Tibial nerve (tissue), 4 donors: ENCODE measurements at regions not wholly inside any gene's neighbourhood (a gene's known extent, or its start where the extent isn't known, plus 50 kb on each side); places are given as distances from the start of the nearest gene placed in this dataset.

ENCODE experiments used
- DNase-seq, 2 donors: peaks; one replicate each; pipeline ENCODE4 v3.0.0-alpha.2; 2019; ENCODE audit warnings: low spot score in 2 of 2
- H3K27ac ChIP-seq, 4 donors: fragments of 200-600 bp; sonication (generic) in 3 of 4; one replicate each; pipeline ENCODE4 v1.5.1; 2017 to 2019; ENCODE audit warnings: mild to moderate bottlenecking in 1 of 4
- H3K27me3 ChIP-seq, 2 donors: fragments of 200-600 bp; sonication (generic) in 1 of 2; one replicate each; pipeline versions ENCODE4 v1.5.1 to v1.6.0; 2017 to 2019
- H3K36me3 ChIP-seq, 3 donors: fragments of 200-600 bp; sonication (generic); one replicate each; pipeline ENCODE4 v1.5.1; 2018 to 2019
- H3K4me1 ChIP-seq, 4 donors: fragments of 200-600 bp; sonication (generic) in 3 of 4; one replicate each; pipeline ENCODE4 v1.5.1; 2017 to 2019
- H3K4me3 ChIP-seq, 4 donors: fragments of 200-600 bp; sonication (generic) in 3 of 4; one replicate each; pipeline ENCODE4 v1.5.1; 2017 to 2019; ENCODE audit warnings: mild to moderate bottlenecking in 1 of 4, moderate library complexity in 1 of 4
- H3K9me3 ChIP-seq, 4 donors: fragments of 200-600 bp; sonication (generic) in 3 of 4; one replicate each; pipeline ENCODE4 v1.5.1; 2017 to 2019
- CTCF ChIP-seq, 5 experiments: fragments of 200-600 bp in 3 of 5; fragments of 450-650 bp in 2 of 5; sonication (generic) in 3 of 5; IDR thresholded peaks; one replicate each; pipeline ENCODE4 v1.5.1; 2016 to 2019; ENCODE audit warnings: antibody characterized with exemption in 5 of 5, mild to moderate bottlenecking in 3 of 5, moderate library complexity in 2 of 5
- EP300 ChIP-seq, 2 donors: sonication (generic); formaldehyde crosslinking; IDR thresholded peaks; one replicate each; pipeline ENCODE4 v1.6.1; 2017; ENCODE audit warnings: antibody characterized with exemption in 2 of 2, mild to moderate bottlenecking in 1 of 2
- POLR2A ChIP-seq, 2 donors: fragments of 450-650 bp; IDR thresholded peaks; one replicate each; pipeline ENCODE4 v1.6.1; 2017; ENCODE audit warnings: antibody characterized with exemption in 2 of 2, mild to moderate bottlenecking in 2 of 2, moderate library complexity in 2 of 2
- WGBS, 2 donors: methylation state at CpG; one replicate each; pipeline ENCODE4 v1.1.5; 2018; 5-methylcytosine and 5-hydroxymethylcytosine counted together

DNA sequence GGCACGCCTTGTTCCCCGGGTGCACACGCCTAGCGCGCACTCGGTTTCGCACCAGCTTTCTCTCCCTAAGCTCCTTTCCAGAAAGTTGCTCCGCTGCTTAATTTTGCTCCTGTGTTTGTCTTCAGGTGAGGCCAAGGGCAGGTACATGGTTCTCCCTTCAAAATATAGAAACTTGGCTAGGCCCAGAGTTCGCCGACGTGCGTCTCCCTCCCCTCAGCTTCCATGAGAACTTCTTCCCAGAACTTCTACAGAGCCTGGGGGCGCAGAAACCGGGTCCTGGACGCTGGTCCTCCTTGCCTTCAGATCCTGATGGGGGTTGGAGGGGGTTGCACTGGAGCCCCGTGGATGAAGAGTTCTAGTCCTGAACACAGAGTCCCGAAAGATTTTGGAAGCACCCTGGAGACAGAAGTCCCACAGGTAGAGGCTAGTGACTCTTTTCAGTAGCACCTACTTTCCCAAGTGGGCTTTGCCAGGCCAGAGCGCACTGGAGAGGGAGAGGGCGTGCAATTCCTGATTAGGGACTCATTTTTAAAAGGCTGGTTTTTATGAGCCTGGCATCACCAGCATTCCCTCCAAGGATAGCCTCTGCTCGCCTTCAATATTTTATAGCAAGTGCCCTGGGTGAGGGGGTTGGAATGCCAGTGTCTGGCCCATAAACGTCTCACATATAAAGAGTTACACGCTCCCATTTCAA lies 128.4 kb downstream of the TMEM174 start:
- Histone ChIP-seq H3K9me3 (no peaks in the 10 kb centered on the region), H3K27ac (peak overlapping the region in 2 of 4 donors; percentile 82 to 88), H3K4me1 (peaks cover 0 to 75% (median 9%) of the 10 kb centered on the region in 4 donors), H3K36me3 (no peaks in the 10 kb centered on the region), H3K4me3 (no peak overlapping the region), H3K27me3 (peaks cover 4 to 87% of the 10 kb centered on the region in 2 donors)
- TF ChIP-seq POLR2A (IDR thresholded peaks at IDR 0.05) = no peak
- no peak for TF ChIP-seq CTCF (IDR thresholded peaks at IDR 0.05)
- no peak for TF ChIP-seq EP300 (IDR thresholded peaks at IDR 0.05)
- DNase-seq = no peak
- 34 to 41% methylated on average over 22 of the region's 22 CpGs for WGBS, 2 donors

GRCh38 chr5:73300337-73301207 lies 127.6 kb downstream of the TMEM174 start:
- TF ChIP-seq CTCF (IDR thresholded peaks at IDR 0.05) (no peak), POLR2A (IDR thresholded peaks at IDR 0.05) (no peak), EP300 (IDR thresholded peaks at IDR 0.05) (no peak)
- peak overlapping the region in 3 of 4 donors; percentile 69 to 88 (median 82) for H3K27ac ChIP-seq
- no peaks in the 10 kb centered on the region for H3K36me3 ChIP-seq
- H3K4me1 ChIP-seq = peaks cover 0 to 70% (median 9%) of the 10 kb centered on the region in 4 donors
- no peak for DNase-seq
- peak overlapping the region in 2 of 4 donors; percentile 37 to 50 for H3K4me3 ChIP-seq
- H3K27me3 ChIP-seq = peaks cover 4 to 92% of the 10 kb centered on the region in 2 donors
- 23 to 25% methylated on average over 37 of the region's 37 CpGs for WGBS, 2 donors
- no peaks in the 10 kb centered on the region for H3K9me3 ChIP-seq

GRCh38 chr5:73299665-73300336 lies 126.8 kb downstream of the TMEM174 start:
- Histone ChIP-seq H3K9me3 (no peaks in the 10 kb centered on the region), H3K4me1 (peaks cover 0 to 66% (median 9%) of the 10 kb centered on the region in 4 donors), H3K27me3 (peaks cover 4 to 90% of the 10 kb centered on the region in 2 donors), H3K36me3 (no peaks in the 10 kb centered on the region), H3K4me3 (peak overlapping the region; percentile 17 to 50 (median 32)), H3K27ac (peak overlapping the region; percentile 66 to 88 (median 76))
- DNase-seq = no peak
- 7 to 14% methylated on average over 35 of the region's 35 CpGs for WGBS, 2 donors
- no peak for TF ChIP-seq EP300 (IDR thresholded peaks at IDR 0.05)
- no peak for TF ChIP-seq POLR2A (IDR thresholded peaks at IDR 0.05)
- no peak for TF ChIP-seq CTCF (IDR thresholded peaks at IDR 0.05)

- peak in 4 of 5 experiments; percentile 32 to 65 (median 47) for TF ChIP-seq CTCF (IDR thresholded peaks at IDR 0.05)
- no peak for TF ChIP-seq EP300 (IDR thresholded peaks at IDR 0.05)
- TF ChIP-seq POLR2A (IDR thresholded peaks at IDR 0.05) = peak in 1 of 2 donors; percentile 10
- H3K9me3 ChIP-seq = no peaks in the 10 kb centered on the region
- DNase-seq = no peak
- peaks cover 4 to 82% of the 10 kb centered on the region in 2 donors for H3K27me3 ChIP-seq
- peaks cover 0 to 65% (median 9%) of the 10 kb centered on the region in 4 donors for H3K4me1 ChIP-seq
- peak overlapping the region; percentile 17 to 50 (median 32) for H3K4me3 ChIP-seq
- H3K27ac ChIP-seq = peak overlapping the region; percentile 66 to 88 (median 76)
- no peaks in the 10 kb centered on the region for H3K36me3 ChIP-seq
- WGBS, 2 donors = 3% methylated on average over 59 to 66 of the region's 66 CpGs
Measured at GRCh38 chr5:73298772-73299630, 126.0 kb downstream of the TMEM174 start.
